NK-92 (cell line): ENCODE measurements at regions not wholly inside any gene's neighbourhood (a gene's known extent, or its start where the extent isn't known, plus 50 kb on each side); places are given as distances from the start of the nearest gene placed in this dataset.
"Not testable (repeated sequence)": the region's sequence is repeated elsewhere in the genome, so short reads cannot be mapped to it uniquely, and the experiment has no call there.

Source experiments
- DNase-seq: peaks from one replicate; lab custom pipeline; 2025; ENCODE audit not compliant: unreplicated experiment; lab: John Stamatoyannopoulos, UW

- DNase-seq: no peak
Measured at GRCh38 chr20:40284611-40285010, 404.4 kb downstream of the MAFB start.

GRCh38 chr20:40283689-40284088 is 405.3 kb downstream of the MAFB start:
- DNase-seq: no peak

- DNase-seq: no peak
Measured at GRCh38 chr20:40282941-40283340, 406.1 kb downstream of the MAFB start.

DNA sequence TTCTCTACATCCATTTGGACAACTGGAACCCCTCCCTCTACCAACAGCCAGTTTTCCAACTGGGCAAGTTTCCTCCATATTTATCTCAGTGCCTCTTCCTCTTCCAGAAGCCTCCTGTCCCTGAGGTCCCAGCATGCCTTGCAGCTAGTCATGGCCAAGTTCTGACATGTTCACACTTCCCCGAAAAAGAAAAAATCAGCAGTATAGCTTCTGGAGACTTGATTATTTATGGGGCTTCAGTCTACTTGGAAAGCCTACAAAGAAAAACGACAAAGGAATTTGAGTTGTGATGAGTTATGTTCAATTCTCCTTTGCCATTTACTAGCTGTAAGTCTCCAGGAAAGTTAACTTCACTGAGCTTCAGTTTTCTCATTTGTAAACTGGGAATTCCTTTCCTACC is 406.5 kb downstream of the MAFB start:
- DNase-seq: no peak

- DNase-seq: no peak
Measured at GRCh38 chr20:40280616-40281015, 408.4 kb downstream of the MAFB start.

- no peak for DNase-seq
Measured at GRCh38 chr20:40279390-40279789, 409.6 kb downstream of the MAFB start.

DNA sequence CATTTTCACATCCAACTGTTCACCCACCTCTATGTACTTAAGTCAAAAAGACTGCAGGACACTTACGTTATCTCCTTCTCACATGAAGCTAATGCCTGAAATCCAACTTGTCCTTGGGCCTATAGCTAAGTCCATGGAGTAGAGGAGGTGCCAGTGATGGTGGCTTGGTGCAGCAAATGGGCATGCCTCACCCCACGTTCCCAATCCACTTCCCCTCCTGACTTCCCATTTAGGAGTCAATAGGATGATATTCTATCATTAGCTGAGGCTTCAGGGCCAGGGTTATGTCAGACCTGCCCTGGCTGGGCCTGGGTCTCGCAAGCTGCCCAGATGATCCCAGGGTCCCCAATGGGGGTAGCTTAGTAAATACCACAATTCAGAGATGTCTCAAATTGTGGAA is 410.4 kb downstream of the MAFB start:
- DNase-seq: no peak

- DNase-seq: no peak
Measured at GRCh38 chr20:40276301-40276700, 412.7 kb downstream of the MAFB start.

DNA sequence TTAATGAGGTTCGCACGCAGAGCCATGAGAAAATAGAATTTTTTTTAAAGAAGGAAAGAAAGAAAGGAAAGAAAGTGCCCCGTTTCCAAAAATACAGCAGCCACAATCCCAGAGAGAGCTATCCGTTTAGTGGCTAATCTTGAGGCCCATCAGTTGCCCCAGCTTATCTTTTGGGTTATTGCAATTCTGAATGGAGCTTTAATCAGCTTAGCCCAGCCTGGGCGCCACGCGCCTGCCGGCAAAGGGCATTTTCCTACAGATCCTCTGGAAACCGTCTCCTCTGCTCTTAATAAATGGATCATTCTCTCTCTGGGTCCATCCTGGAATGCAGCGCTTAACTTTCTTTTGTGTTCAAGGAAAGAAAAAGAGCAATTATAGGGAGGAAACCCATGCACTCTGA is 413.3 kb downstream of the MAFB start:
- DNase-seq: no peak

GRCh38 chr20:40274912-40275533 is 414.0 kb downstream of the MAFB start:
- DNase-seq: no peak

DNA sequence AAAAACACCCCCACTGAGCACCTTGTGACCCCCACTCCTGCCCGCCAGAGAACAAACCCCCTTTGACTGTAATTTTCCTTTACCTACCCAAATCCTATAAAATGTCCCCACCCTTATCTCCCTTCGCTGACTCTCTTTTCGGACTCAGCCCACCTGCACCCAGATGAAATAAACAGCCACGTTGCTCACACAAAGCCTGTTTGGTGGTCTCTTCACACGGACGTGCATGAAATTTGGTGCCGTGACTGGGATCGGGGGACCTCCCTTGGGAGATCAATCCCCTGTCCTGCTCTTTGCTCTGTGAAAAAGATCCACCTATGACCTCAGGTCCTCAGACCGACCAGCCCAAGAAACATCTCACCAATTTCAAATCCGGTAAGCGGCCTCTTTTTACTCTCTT is 419.8 kb downstream of the MAFB start:
- not testable (repeated sequence) for DNase-seq

DNA sequence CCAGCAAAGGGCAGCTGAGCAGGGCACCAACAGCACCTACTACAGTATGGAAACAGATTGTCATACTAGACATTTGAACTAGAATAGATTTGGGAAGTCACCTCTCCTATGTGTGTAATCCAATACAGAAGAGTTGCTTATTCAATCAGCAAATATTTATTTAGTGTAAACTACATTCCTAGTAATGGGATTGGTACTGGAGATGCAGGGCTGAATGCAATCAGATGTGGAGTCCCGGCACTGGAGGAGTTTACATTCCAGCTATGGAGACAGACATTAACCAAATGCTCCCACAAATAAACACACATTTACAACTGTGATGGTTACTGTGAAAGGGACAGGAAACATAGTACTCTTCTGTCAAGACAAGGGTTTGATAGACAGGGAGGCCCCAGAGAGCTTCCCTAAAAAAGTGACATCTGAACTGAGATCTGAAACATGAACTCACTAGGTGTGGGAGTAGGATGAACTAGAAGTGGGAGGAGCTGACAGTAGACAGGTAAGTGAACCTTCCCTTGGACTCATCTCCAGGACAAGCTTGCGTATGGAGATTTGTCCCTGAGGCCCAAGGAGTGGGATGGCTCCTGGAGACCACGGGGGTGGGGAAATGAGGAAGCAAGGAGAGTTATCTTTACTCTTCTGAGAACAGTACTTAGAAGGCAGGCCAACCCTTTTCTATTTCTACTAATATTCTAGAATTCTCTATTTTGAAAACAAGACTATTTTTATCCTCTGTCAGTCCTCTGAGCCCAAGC is 420.5 kb downstream of the MAFB start:
- no peak for DNase-seq

DNA sequence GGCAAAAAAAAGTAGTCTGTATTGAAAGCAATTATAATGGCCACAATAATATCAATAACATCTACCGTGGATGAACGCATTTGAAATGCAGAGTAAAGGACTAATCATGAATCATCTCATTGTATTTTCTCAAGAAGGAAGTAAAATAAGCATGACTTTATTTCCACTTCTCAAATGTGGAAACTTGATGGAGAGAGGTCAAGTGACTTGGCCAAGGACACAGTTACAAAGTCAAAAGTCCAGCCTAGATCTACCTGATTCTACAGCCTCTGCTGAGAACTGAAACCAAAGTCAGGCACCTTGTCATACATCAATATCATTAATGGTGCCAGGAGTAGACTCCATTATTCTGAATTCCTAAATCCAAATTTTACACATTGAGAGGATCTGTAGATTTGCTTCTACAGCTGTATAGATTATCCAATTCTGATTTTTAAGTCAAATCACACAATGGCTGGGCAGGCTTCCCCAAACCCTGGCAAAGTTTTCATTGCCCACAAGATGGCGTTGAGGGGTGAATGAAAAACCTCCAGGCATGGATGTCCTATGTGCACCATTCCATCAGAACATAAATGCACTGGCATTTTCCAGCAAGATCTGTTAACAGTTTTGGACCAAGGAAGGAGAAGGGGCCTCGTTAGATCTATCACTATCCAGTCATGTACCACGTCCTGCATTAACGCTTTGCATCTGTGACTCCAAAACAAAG is 423.1 kb downstream of the MAFB start:
- DNase-seq: no peak

- DNase-seq: no peak
Measured at GRCh38 chr20:40262219-40262618, 426.8 kb downstream of the MAFB start.

DNA sequence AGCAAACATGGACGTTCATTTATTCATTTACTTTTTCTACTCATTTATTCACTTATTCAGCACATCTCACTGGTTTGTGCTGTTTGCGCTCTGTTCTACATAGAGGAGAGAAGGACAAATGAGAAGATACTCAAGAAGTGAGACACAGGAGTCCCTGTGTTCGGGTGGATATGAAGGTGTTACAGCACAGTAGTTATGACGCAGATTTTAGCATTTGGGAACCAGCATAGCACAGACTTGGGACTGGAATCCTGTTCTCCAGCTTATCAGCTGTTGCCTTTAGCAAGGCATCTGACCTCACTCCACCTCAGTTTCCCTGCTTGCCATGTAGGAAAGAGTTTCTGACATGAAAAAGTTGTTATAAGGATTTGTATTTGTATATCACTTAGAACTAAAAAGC is 430.1 kb downstream of the MAFB start:
- no peak for DNase-seq

DNA sequence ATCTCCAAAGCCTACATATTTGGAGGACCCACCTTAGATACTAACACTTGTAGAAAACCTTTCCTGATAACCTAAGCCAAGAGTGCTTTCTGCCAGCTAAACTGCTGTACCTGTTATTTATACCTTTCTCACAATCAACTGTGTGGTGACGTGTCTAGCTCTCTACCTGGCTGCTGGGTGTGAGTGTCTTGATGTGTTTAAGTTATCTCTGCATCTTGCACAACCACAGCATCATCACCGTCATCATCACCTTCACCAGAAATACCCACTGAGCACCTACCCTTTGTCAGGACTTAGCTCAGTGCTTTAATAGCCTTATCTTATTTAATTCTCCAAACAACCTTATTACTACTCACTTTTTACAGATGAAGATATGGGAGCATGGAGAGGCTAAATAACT is 431.3 kb downstream of the MAFB start:
- no peak for DNase-seq

GRCh38 chr20:40255365-40255764 is 433.7 kb downstream of the MAFB start:
- DNase-seq: no peak

DNA sequence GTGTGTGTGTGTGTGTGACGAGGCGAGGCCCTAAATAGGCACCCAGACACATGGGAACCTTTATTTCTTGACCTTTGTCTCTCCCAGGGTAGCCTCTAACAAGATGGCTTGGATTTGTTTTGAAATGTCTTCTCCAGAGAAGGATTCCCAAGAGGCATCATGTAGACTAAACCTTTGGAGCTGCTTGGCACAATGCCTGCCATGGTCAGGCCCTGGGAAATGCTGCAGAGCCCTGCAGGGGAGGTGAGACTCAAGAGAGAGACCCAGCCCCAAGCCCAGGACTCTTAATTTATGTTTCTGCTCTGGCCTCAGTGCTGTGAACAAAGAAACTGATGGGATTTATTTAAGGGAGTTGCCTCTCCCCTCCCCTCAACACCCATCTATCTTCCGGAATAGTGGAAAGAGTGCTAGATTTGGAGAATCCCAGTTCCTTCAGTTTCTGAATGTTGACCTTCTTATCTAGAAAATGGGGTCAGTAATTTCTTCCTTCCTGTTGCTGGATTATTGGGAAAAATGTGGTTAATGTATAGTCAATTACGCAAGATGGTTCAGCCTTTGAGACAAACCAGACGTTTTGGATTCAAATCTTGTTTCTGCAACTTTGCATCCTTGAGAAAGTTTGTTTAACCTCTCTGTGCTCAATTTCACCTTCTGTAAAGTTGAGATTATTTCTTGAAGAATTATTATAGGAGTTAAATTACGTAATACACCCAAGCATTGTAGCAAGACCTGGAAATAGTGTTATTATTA is 434.8 kb downstream of the MAFB start:
- DNase-seq: no peak

GRCh38 chr20:40251284-40251932 is 437.6 kb downstream of the MAFB start:
- no peak for DNase-seq

DNA sequence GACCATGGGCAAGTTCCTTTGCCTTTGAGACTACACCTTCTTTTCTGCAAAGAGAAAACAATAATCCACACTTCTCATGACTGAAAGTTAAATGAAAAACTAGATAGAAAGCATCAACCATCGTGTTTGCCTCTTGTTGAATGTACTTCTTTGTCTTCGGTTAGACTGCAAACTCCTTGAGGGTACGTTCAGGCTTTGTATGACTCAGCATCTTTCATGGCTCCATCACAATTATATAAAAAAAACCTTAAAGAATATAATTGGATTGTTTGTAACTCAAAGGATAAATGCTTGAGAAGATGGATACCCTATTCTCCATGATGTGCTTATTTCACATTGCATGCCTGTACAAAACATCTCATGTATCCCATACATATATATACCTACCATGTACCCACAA is 439.2 kb downstream of the MAFB start:
- DNase-seq: no peak

- no peak for DNase-seq
Measured at GRCh38 chr20:40245829-40246228, 443.2 kb downstream of the MAFB start.
